ENCODE measurements at regions not wholly inside any gene's neighbourhood (a gene's known extent, or its start where the extent isn't known, plus 50 kb on each side); places are given as distances from the start of the nearest gene placed in this dataset.

GRCh38 chr13:73576291-73576690 lies 517.5 kb downstream of the KLF5 start:
- POLR2A ChIA-PET = no interaction called here
- ATAC-seq (no peak), DNase-seq (ENCODE audit: low spot score) (no peak)
- Mint-ChIP-seq H3K4me3 (no peak overlapping the region), H3K4me1 (0 out of 2 replicates have a peak, but pooled peaks cover 3% of the 10 kb centered on the region), H3K27ac (no peak overlapping the region), H3K27me3 (ENCODE audit: low read depth) (no peaks in the 10 kb centered on the region), H3K9me3 (peaks cover 15% of the 10 kb centered on the region), H3K36me3 (peaks cover 7% of the 10 kb centered on the region; the same call in 1 of the 2 replicates)
- CTCF ChIA-PET = no interaction called here
- TF ChIP-seq IRF2 (CRISPR knock-in tag; IDR thresholded peaks at IDR 0.05; ENCODE audit: borderline replicate concordance, low read depth) = no peak
- TF ChIP-seq MAX (CRISPR knock-in tag; IDR thresholded peaks at IDR 0.05) = no peak
- TF ChIP-seq AR (CRISPR knock-in tag; IDR thresholded peaks at IDR 0.05) = no peak
- no peak for TF ChIP-seq SP1 (CRISPR knock-in tag; conservative IDR thresholded peaks at IDR 0.05)
- no peak for TF ChIP-seq CREB1 (CRISPR knock-in tag; IDR thresholded peaks at IDR 0.05)
- no peak for TF ChIP-seq ZNF423 (CRISPR knock-in tag; IDR thresholded peaks at IDR 0.05)
- TF ChIP-seq ZNF281 (CRISPR knock-in tag; IDR thresholded peaks at IDR 0.05) = no peak
- no peak for TF ChIP-seq ZNF219 (CRISPR knock-in tag; IDR thresholded peaks at IDR 0.05; ENCODE audit: borderline replicate concordance)
- TF ChIP-seq, protein P1, sequence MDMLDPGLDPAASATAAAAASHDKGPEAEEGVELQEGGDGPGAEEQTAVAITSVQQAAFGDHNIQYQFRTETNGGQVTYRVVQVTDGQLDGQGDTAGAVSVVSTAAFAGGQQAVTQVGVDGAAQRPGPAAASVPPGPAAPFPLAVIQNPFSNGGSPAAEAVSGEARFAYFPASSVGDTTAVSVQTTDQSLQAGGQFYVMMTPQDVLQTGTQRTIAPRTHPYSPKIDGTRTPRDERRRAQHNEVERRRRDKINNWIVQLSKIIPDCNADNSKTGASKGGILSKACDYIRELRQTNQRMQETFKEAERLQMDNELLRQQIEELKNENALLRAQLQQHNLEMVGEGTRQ (CRISPR knock-in tag; IDR thresholded peaks at IDR 0.05) = no peak
- TF ChIP-seq ZNF671 (CRISPR knock-in tag; IDR thresholded peaks at IDR 0.05) = no peak
- no peak for TF ChIP-seq PRRX2 (CRISPR knock-in tag; IDR thresholded peaks at IDR 0.05)
- no peak for TF ChIP-seq ZNF416 (CRISPR knock-in tag; IDR thresholded peaks at IDR 0.05)
- TF ChIP-seq ZNF396 (CRISPR knock-in tag; IDR thresholded peaks at IDR 0.05; ENCODE audit: borderline replicate concordance) = no peak
- TF ChIP-seq, protein P2, sequence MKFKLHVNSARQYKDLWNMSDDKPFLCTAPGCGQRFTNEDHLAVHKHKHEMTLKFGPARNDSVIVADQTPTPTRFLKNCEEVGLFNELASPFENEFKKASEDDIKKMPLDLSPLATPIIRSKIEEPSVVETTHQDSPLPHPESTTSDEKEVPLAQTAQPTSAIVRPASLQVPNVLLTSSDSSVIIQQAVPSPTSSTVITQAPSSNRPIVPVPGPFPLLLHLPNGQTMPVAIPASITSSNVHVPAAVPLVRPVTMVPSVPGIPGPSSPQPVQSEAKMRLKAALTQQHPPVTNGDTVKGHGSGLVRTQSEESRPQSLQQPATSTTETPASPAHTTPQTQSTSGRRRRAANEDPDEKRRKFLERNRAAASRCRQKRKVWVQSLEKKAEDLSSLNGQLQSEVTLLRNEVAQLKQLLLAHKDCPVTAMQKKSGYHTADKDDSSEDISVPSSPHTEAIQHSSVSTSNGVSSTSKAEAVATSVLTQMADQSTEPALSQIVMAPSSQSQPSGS (CRISPR knock-in tag; IDR thresholded peaks at IDR 0.05; ENCODE audit: borderline replicate concordance, low read depth) = no peak
- TF ChIP-seq ERG (CRISPR knock-in tag; IDR thresholded peaks at IDR 0.05) = no peak
- no peak for TF ChIP-seq ESRRA (CRISPR knock-in tag; IDR thresholded peaks at IDR 0.05; ENCODE audit: borderline replicate concordance)
- no peak for TF ChIP-seq EMX1 (CRISPR knock-in tag; IDR thresholded peaks at IDR 0.05)
- no peak for TF ChIP-seq ZBTB43 (CRISPR knock-in tag; IDR thresholded peaks at IDR 0.05)

Data from WTC11 (cell line).